Lung (tissue), 11 donors: ENCODE measurements at regions not wholly inside any gene's neighbourhood (a gene's known extent, or its start where the extent isn't known, plus 50 kb on each side); places are given as distances from the start of the nearest gene placed in this dataset.

Experiments used
- ATAC-seq: fragments of 200-7000 bp; cut with Tn5 transposase; one replicate; pipeline ENCODE4 v1.9.1; 2020; ENCODE audit warnings: moderate number of reproducible peaks; ENCODE audit not compliant: insufficient read depth, low FRiP score
- DNase-seq, 3 donors: peaks; one replicate each; pipeline ENCODE4 v3.0.0-alpha.2; 2013 to 2017
- H3K27ac ChIP-seq, 2 donors: one replicate each; pipeline ENCODE4 v1.5.1; 2013; ENCODE audit warnings: mild to moderate bottlenecking in 2 of 2, moderate library complexity in 2 of 2, control low read depth in 1 of 2, inconsistent platforms in 1 of 2, low read depth in 1 of 2, low read length in 1 of 2
- H3K27me3 ChIP-seq, 3 donors: one replicate each; pipeline ENCODE4 v1.5.1; 2013; ENCODE audit warnings: low read length in 2 of 3; ENCODE audit not compliant: control insufficient read depth in 3 of 3, insufficient read depth in 3 of 3
- H3K36me3 ChIP-seq, 4 donors: one replicate each; pipeline ENCODE4 v1.5.1; 2013; ENCODE audit warnings: low read length in 4 of 4, mild to moderate bottlenecking in 1 of 4, moderate library complexity in 1 of 4; ENCODE audit not compliant: control insufficient read depth in 4 of 4, insufficient read depth in 4 of 4
- H3K4me1 ChIP-seq, 5 donors: one replicate each; pipeline ENCODE4 v1.5.1; 2013; ENCODE audit warnings: low read length in 5 of 5, mild to moderate bottlenecking in 2 of 5, moderate library complexity in 1 of 5; ENCODE audit not compliant: control insufficient read depth in 5 of 5, insufficient read depth in 5 of 5
- H3K4me3 ChIP-seq: one replicate; pipeline ENCODE4 v1.5.1; 2013; ENCODE audit warnings: mild to moderate bottlenecking, control low read depth, moderate library complexity
- H3K9ac ChIP-seq, 2 donors: one replicate each; pipeline ENCODE4 v1.5.1; 2013; ENCODE audit warnings: low read length in 2 of 2, control low read depth in 1 of 2; ENCODE audit not compliant: insufficient read depth in 1 of 2
- H3K9me3 ChIP-seq, 4 donors: one replicate each; pipeline ENCODE4 v1.5.1; 2013; ENCODE audit warnings: low read length in 3 of 4, mild to moderate bottlenecking in 1 of 4, moderate library complexity in 1 of 4; ENCODE audit not compliant: control insufficient read depth in 4 of 4, insufficient read depth in 3 of 4
- CTCF ChIP-seq: IDR thresholded peaks from 2 replicates; pipeline ENCODE4 v1.5.1; 2012; ENCODE audit warnings: mild to moderate bottlenecking; ENCODE audit errors: control extremely low read depth, extremely low read depth
- WGBS, 2 donors: extraction: QIAGEN DNeasy Blood & Tissue Kit; methylation state at CpG; one replicate each; pipeline ENCODE4 v1.1.7; 2013; 5-methylcytosine and 5-hydroxymethylcytosine counted together
- donor health status: control.
- donor health status: control.
- donor health status: Bipolar disorder and iron deficiency.
- donor health status: healthy.
- donor health status: DM: yes; HTN: yes; CAD: no.

- DNase-seq = no peak
- Histone ChIP-seq H3K27me3 (peaks cover 0 to 7% (median 3%) of the 10 kb centered on the region in 3 donors), H3K9ac (no peak overlapping the region), H3K36me3 (no peaks in the 10 kb centered on the region), H3K9me3 (peaks cover 0 to 3% (median 0%) of the 10 kb centered on the region in 4 donors), H3K27ac (no peak overlapping the region), H3K4me1 (no peaks in the 10 kb centered on the region), H3K4me3 (no peak overlapping the region)
- no peak for TF ChIP-seq CTCF
- no peak for ATAC-seq
- WGBS, 2 donors = 76 to 89% methylated on average over 1 of the region's 1 CpG
Measured at GRCh38 chr7:35516498-35516897, 178.4 kb downstream of the HERPUD2 start.

GRCh38 chr7:35513828-35514227, 181.1 kb downstream of the HERPUD2 start:
- no peak overlapping the region for H3K27ac ChIP-seq
- H3K4me3 ChIP-seq = no peak overlapping the region
- TF ChIP-seq CTCF = no peak
- ATAC-seq = no peak
- H3K4me1 ChIP-seq = no peaks in the 10 kb centered on the region
- H3K9ac ChIP-seq = no peak overlapping the region
- DNase-seq = no peak
- H3K9me3 ChIP-seq = peaks cover 0 to 1% (median 0%) of the 10 kb centered on the region in 4 donors
- no peaks in the 10 kb centered on the region for H3K36me3 ChIP-seq
- peaks cover 0 to 4% (median 0%) of the 10 kb centered on the region in 3 donors for H3K27me3 ChIP-seq

GRCh38 chr7:35513195-35513594, 181.7 kb downstream of the HERPUD2 start:
- Histone ChIP-seq H3K9me3 (peaks cover 0 to 1% (median 0%) of the 10 kb centered on the region in 4 donors), H3K4me1 (no peaks in the 10 kb centered on the region), H3K27me3 (peaks cover 0 to 4% (median 0%) of the 10 kb centered on the region in 3 donors), H3K36me3 (no peaks in the 10 kb centered on the region), H3K4me3 (no peak overlapping the region), H3K9ac (no peak overlapping the region), H3K27ac (no peak overlapping the region)
- 69 to 77% methylated on average over 5 of the region's 5 CpGs for WGBS, 2 donors
- no peak for TF ChIP-seq CTCF
- ATAC-seq = no peak
- no peak for DNase-seq

GRCh38 chr7:35512716-35513115, 182.2 kb downstream of the HERPUD2 start:
- H3K4me1 ChIP-seq = no peaks in the 10 kb centered on the region
- H3K4me3 ChIP-seq = no peak overlapping the region
- H3K9ac ChIP-seq = no peak overlapping the region
- ATAC-seq (no peak), DNase-seq (no peak)
- H3K9me3 ChIP-seq = peaks cover 0 to 1% (median 0%) of the 10 kb centered on the region in 4 donors
- H3K36me3 ChIP-seq = no peaks in the 10 kb centered on the region
- WGBS, 2 donors = 72 to 78% methylated on average over 5 of the region's 5 CpGs
- no peak overlapping the region for H3K27ac ChIP-seq
- no peak for TF ChIP-seq CTCF
- peaks cover 0 to 4% (median 0%) of the 10 kb centered on the region in 3 donors for H3K27me3 ChIP-seq
